Uterus (tissue), 2 donors: ENCODE measurements at regions not wholly inside any gene's neighbourhood (a gene's known extent, or its start where the extent isn't known, plus 50 kb on each side); places are given as distances from the start of the nearest gene placed in this dataset.

Experiments
- CTCF ChIP-seq, 4 experiments: fragments of 200-600 bp in 2 of 4; fragments of 450-650 bp in 2 of 4; sonication (generic) in 2 of 4; IDR thresholded peaks; one replicate each; pipeline ENCODE4 v1.5.1; 2016 to 2019; ENCODE audit warnings: antibody characterized with exemption in 4 of 4, mild to moderate bottlenecking in 2 of 4, moderate library complexity in 1 of 4
- POLR2A ChIP-seq, 2 donors: fragments of 450-650 bp; IDR thresholded peaks; one replicate each; pipeline ENCODE4 v1.6.1; 2016; ENCODE audit warnings: antibody characterized with exemption in 2 of 2, mild to moderate bottlenecking in 1 of 2, moderate library complexity in 1 of 2

GRCh38 chr13:84961023-84961422, 838.2 kb downstream of the SLITRK6 start:
- TF ChIP-seq CTCF (IDR thresholded peaks at IDR 0.05) (no peak), POLR2A (IDR thresholded peaks at IDR 0.05) (no peak)
